Spinal cord (tissue), 9 donors: ENCODE measurements at regions not wholly inside any gene's neighbourhood (a gene's known extent, or its start where the extent isn't known, plus 50 kb on each side); places are given as distances from the start of the nearest gene placed in this dataset.
"Not testable (repeated sequence)": the region's sequence is repeated elsewhere in the genome, so short reads cannot be mapped to it uniquely, and the experiment has no call there.

Experiments
- DNase-seq, 6 donors: peaks; one replicate each; pipeline versions ENCODE4 v3.0.0 to v3.0.0-alpha.2; 2013 to 2015; ENCODE audit warnings: low spot score in 6 of 6, low read depth in 4 of 6
- H3K27ac ChIP-seq: one replicate; pipeline ENCODE4 v1.5.1; 2013; ENCODE audit warnings: low read depth, low read length, control low read depth
- H3K27me3 ChIP-seq: one replicate; pipeline ENCODE4 v1.6.1; 2013; ENCODE audit warnings: low read length; ENCODE audit not compliant: control insufficient read depth, insufficient read depth
- H3K36me3 ChIP-seq: one replicate; pipeline ENCODE4 v1.6.1; 2013; ENCODE audit warnings: low read length; ENCODE audit not compliant: control insufficient read depth, insufficient read depth
- H3K4me1 ChIP-seq: one replicate; pipeline ENCODE4 v1.6.1; 2013; ENCODE audit warnings: low read length; ENCODE audit not compliant: control insufficient read depth, insufficient read depth
- H3K4me3 ChIP-seq: one replicate; pipeline ENCODE4 v1.5.1; 2013; ENCODE audit warnings: low read depth, low read length, control low read depth
- H3K9me3 ChIP-seq: one replicate; pipeline ENCODE4 v1.6.1; 2013; ENCODE audit warnings: low read length; ENCODE audit not compliant: control insufficient read depth, insufficient read depth
- WGBS: methylation state at CpG from one replicate; pipeline ENCODE4 v1.1.5; 2013; ENCODE audit warnings: missing lambda C conversion rate; ENCODE audit not compliant: insufficient coverage; 5-methylcytosine and 5-hydroxymethylcytosine counted together
- donor health status: healthy.

GRCh38 chr10:29823553-29824080 is 188.8 kb upstream of the SVIL start:
- WGBS, result 66% methylated on average over 6 of the region's 7 CpGs
- no peak overlapping the region for H3K27ac ChIP-seq
- H3K27me3 ChIP-seq, result no peaks in the 10 kb centered on the region
- H3K4me3 ChIP-seq, result no peak overlapping the region
- no peaks in the 10 kb centered on the region for H3K9me3 ChIP-seq
- no peak for DNase-seq
- H3K36me3 ChIP-seq, result no peaks in the 10 kb centered on the region
- H3K4me1 ChIP-seq, result peaks cover 8% of the 10 kb centered on the region

- Histone ChIP-seq H3K27me3 (no peaks in the 10 kb centered on the region), H3K4me3 (no peak overlapping the region), H3K4me1 (peaks cover 8% of the 10 kb centered on the region), H3K27ac (no peak overlapping the region), H3K9me3 (no peaks in the 10 kb centered on the region), H3K36me3 (no peaks in the 10 kb centered on the region)
- DNase-seq, result peak in 3 of 6 donors; percentile 45 to 78 (median 63)
- 43% methylated on average over 14 of the region's 14 CpGs for WGBS
Observed at GRCh38 chr10:29820890-29821461, 186.2 kb upstream of the SVIL start.

- H3K36me3 ChIP-seq, result no peaks in the 10 kb centered on the region
- H3K4me1 ChIP-seq, result peaks cover 8% of the 10 kb centered on the region
- H3K4me3 ChIP-seq, result no peak overlapping the region
- DNase-seq, result no peak
- H3K27ac ChIP-seq, result no peak overlapping the region
- 83% methylated on average over 13 of the region's 14 CpGs for WGBS
- H3K27me3 ChIP-seq, result no peaks in the 10 kb centered on the region
- no peaks in the 10 kb centered on the region for H3K9me3 ChIP-seq
Observed at GRCh38 chr10:29816801-29817558, 182.2 kb upstream of the SVIL start.

GRCh38 chr10:29815572-29815971 is 180.8 kb upstream of the SVIL start:
- Histone ChIP-seq H3K27ac (no peak overlapping the region), H3K36me3 (no peaks in the 10 kb centered on the region), H3K4me1 (peaks cover 1% of the 10 kb centered on the region), H3K27me3 (no peaks in the 10 kb centered on the region), H3K9me3 (no peaks in the 10 kb centered on the region), H3K4me3 (no peak overlapping the region)
- no peak for DNase-seq
- WGBS, result no CpG with 5 or more reads among the region's 2 CpGs

- Histone ChIP-seq H3K4me3 (no peak overlapping the region), H3K27me3 (no peaks in the 10 kb centered on the region), H3K27ac (peak overlapping the region; percentile 78), H3K36me3 (no peaks in the 10 kb centered on the region), H3K4me1 (no peaks in the 10 kb centered on the region), H3K9me3 (no peaks in the 10 kb centered on the region)
- DNase-seq, result peak in 5 of 6 donors; percentile 13 to 92 (median 39)
- 28% methylated on average over 4 of the region's 5 CpGs for WGBS
Observed at GRCh38 chr10:29811751-29812427, 177.1 kb upstream of the SVIL start.

GRCh38 chr10:29810816-29811215 is 176.0 kb upstream of the SVIL start:
- H3K27me3 ChIP-seq, result no peaks in the 10 kb centered on the region
- WGBS, result 89% methylated on average over 1 of the region's 2 CpGs
- no peaks in the 10 kb centered on the region for H3K36me3 ChIP-seq
- no peak for DNase-seq
- H3K9me3 ChIP-seq, result no peaks in the 10 kb centered on the region
- no peaks in the 10 kb centered on the region for H3K4me1 ChIP-seq
- H3K4me3 ChIP-seq, result no peak overlapping the region
- peak overlapping the region; percentile 78 for H3K27ac ChIP-seq

- WGBS, result no CpG with 5 or more reads among the region's 3 CpGs
- DNase-seq, H3K27ac ChIP-seq, H3K4me3 ChIP-seq, H3K4me1 ChIP-seq, H3K27me3 ChIP-seq, H3K36me3 ChIP-seq, H3K9me3 ChIP-seq: not testable (repeated sequence)
Observed at GRCh38 chr10:29810231-29810630, 175.5 kb upstream of the SVIL start.

GRCh38 chr10:29809383-29809782 is 174.6 kb upstream of the SVIL start:
- Histone ChIP-seq H3K4me3 (no peak overlapping the region), H3K27ac (peak overlapping the region; percentile 10), H3K36me3 (no peaks in the 10 kb centered on the region), H3K4me1 (peaks cover 2% of the 10 kb centered on the region), H3K9me3 (no peaks in the 10 kb centered on the region), H3K27me3 (no peaks in the 10 kb centered on the region)
- no peak for DNase-seq
- WGBS, result no CpG with 5 or more reads among the region's 5 CpGs

GRCh38 chr10:29807163-29807806 is 172.5 kb upstream of the SVIL start:
- H3K9me3 ChIP-seq, result no peaks in the 10 kb centered on the region
- no peak overlapping the region for H3K4me3 ChIP-seq
- 100% methylated on average over 1 of the region's 2 CpGs for WGBS
- peaks cover 5% of the 10 kb centered on the region for H3K4me1 ChIP-seq
- H3K36me3 ChIP-seq, result no peaks in the 10 kb centered on the region
- no peaks in the 10 kb centered on the region for H3K27me3 ChIP-seq
- no peak overlapping the region for H3K27ac ChIP-seq
- no peak for DNase-seq
